GM06990 (cell line): ENCODE measurements at regions not wholly inside any gene's neighbourhood (a gene's known extent, or its start where the extent isn't known, plus 50 kb on each side); places are given as distances from the start of the nearest gene placed in this dataset.
A peak's percentile ranks its signal among the peaks of the same experiment; 100 is the strongest.

Experiments
- DNase-seq: peaks from one replicate; pipeline ENCODE4 v3.0.0-alpha.2; 2011; ENCODE audit not compliant: insufficient read length; ENCODE audit errors: extremely low read depth
- H3K27me3 ChIP-seq: replicated peaks from 2 replicates; pipeline ENCODE4 v1.6.0; 2011; ENCODE audit warnings: low read length; ENCODE audit not compliant: control insufficient read depth, insufficient read depth
- H3K36me3 ChIP-seq: 2 replicates; pipeline ENCODE4 v1.5.1; 2011; ENCODE audit warnings: low read length; ENCODE audit not compliant: control insufficient read depth, insufficient read depth
- H3K4me3 ChIP-seq: replicated peaks from 2 replicates; pipeline ENCODE4 v1.5.1; 2011; ENCODE audit warnings: low read depth, mild to moderate bottlenecking, control low read depth, low read length
- TF ChIP-seq, protein P1 (sequence below): IDR thresholded peaks from 2 replicates; pipeline ENCODE4 v1.5.1; 2011; ENCODE audit warnings: low read length, control low read depth, mild to moderate bottlenecking, inconsistent platforms; ENCODE audit not compliant: insufficient read depth, poor library complexity, severe bottlenecking

DNA sequence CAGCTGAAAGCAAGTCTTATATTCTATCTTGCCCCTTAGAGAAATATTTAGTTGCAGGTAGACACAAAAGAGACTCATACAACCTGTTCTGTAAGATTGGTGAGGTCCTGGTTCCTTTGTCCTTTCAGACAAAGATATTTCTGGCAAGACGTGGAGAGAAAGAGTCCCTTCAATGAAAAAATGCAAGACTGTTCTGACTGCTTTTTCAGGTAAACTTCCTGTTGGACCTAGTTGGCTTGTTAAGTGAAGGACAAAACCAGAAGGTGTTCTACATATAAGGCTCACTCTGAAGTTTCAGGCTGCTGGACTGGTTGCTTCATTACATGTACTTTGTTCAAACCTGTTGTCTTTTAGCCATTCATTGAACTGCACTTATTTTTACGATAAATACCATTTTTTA lies 119.0 kb upstream of the PTPRZ1 start:
- no peaks in the 10 kb centered on the region for H3K27me3 ChIP-seq

DNA sequence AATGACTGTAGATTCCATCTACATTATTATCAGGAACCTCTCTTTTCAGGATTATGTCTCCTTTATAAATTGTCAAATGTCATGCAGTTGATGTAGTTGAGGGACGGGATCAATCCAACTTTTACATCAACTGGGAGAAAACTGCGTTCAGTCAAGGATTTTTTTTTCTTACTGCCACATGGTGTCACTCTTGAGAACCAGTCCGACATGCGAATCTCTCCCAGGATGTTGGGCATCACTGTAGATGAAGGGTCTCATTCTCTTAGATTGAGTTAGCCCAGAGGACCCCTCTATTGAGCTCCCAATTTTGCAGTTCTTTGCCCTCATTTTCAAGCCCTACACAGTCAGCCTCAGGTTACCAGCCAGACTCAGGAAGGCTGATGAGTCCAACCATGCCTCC lies 120.3 kb upstream of the PTPRZ1 start:
- H3K36me3 ChIP-seq = no peaks in the 10 kb centered on the region
- no peak overlapping the region for H3K4me3 ChIP-seq
- TF ChIP-seq, protein P1, sequence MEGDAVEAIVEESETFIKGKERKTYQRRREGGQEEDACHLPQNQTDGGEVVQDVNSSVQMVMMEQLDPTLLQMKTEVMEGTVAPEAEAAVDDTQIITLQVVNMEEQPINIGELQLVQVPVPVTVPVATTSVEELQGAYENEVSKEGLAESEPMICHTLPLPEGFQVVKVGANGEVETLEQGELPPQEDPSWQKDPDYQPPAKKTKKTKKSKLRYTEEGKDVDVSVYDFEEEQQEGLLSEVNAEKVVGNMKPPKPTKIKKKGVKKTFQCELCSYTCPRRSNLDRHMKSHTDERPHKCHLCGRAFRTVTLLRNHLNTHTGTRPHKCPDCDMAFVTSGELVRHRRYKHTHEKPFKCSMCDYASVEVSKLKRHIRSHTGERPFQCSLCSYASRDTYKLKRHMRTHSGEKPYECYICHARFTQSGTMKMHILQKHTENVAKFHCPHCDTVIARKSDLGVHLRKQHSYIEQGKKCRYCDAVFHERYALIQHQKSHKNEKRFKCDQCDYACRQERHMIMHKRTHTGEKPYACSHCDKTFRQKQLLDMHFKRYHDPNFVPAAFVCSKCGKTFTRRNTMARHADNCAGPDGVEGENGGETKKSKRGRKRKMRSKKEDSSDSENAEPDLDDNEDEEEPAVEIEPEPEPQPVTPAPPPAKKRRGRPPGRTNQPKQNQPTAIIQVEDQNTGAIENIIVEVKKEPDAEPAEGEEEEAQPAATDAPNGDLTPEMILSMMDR = peak; percentile 52
- DNase-seq = no peak
- no peaks in the 10 kb centered on the region for H3K27me3 ChIP-seq

More for the DNA sequence above, 119.0 kb upstream of the PTPRZ1 start:
- no peak for DNase-seq
- TF ChIP-seq, protein P1 = no peak
- H3K4me3 ChIP-seq = no peak overlapping the region
- H3K36me3 ChIP-seq = no peaks in the 10 kb centered on the region

DNA sequence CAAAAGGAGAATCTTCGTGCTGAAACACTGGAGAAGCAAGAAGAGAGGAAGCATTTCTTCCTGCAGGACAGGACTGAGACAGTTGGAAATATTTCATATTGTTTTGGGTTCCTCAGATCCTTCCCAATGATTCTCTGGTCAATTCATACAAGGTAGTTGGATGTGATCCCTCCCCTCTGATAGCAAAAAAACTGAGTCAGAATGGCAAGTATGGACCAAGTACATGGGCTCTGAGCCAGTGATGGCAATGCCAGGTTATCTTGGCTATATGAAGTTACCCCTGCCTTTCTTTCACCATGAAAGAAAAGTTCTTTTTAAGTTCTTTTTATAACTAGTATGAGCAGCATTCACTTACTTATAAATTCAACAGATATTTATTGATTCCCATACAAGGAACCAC lies 124.4 kb upstream of the PTPRZ1 start:
- no peak for DNase-seq
- H3K27me3 ChIP-seq = no peaks in the 10 kb centered on the region
- H3K4me3 ChIP-seq = no peak overlapping the region
- TF ChIP-seq, protein P1 = no peak
- no peaks in the 10 kb centered on the region for H3K36me3 ChIP-seq

DNA sequence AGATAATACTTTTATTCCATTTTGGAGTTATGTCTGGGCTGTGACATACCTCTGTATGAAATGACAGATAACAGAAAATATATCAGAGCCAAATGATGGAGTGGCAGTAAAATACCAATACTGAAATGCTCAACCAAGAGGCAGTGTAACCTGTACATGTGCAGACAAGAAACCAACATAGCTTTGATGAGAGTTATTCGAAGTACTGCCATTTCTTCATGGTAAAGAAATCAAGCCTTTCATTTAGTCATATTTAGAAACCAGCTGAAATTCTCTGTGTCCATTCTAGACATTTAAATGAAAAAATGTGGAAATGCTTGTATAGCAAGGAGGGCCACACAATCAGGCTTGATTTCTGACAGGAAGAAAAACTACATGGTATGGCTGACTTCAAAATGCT lies 127.1 kb upstream of the PTPRZ1 start:
- DNase-seq = no peak
- no peaks in the 10 kb centered on the region for H3K27me3 ChIP-seq

DNA sequence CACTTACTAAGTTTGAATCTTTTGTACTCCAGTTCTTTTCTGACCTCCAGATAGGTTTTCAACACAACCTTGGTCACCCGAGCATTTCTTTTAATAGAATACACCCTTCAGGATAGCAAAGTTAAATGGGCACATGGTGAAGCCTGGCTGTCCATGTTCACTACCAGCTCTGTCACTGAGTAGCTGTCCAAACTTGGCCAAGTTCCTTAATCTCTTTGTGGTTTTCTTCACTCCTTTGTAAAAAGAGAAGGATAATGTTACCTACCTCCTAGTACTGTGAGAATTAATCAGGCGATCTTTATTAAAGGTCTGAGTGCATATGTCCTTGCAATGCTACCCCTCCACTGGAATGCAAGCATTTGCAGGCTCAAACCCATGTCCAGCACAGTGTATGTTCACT lies 128.1 kb upstream of the PTPRZ1 start:
- TF ChIP-seq, protein P1 = no peak
- H3K27me3 ChIP-seq = no peaks in the 10 kb centered on the region
- no peaks in the 10 kb centered on the region for H3K36me3 ChIP-seq
- H3K4me3 ChIP-seq = no peak overlapping the region
- DNase-seq = no peak

More for the DNA sequence above, 127.1 kb upstream of the PTPRZ1 start:
- TF ChIP-seq, protein P1 = no peak
- Histone ChIP-seq H3K36me3 (no peaks in the 10 kb centered on the region), H3K4me3 (no peak overlapping the region)

DNA sequence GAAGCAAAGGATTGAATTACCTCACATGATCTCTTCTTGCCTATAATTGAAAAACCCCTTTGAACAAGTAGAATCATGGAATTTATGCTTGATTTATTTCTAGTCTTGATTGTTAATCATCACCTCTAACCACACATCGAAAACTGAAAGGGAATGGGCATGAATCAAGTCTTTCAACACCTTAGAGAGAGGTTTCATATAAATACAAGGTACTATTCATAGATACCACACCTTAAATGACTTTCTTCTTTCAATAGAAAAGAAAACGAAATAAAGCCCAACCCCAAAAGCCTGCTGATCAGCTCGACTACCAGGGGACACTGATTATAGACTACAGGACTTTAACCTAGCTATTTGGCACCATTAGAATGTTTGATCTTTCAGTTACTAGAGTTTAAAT lies 128.6 kb upstream of the PTPRZ1 start:
- Histone ChIP-seq H3K4me3 (no peak overlapping the region), H3K27me3 (no peaks in the 10 kb centered on the region; the same call in 1 of the 2 replicates), H3K36me3 (no peaks in the 10 kb centered on the region)
- TF ChIP-seq, protein P1 = no peak
- DNase-seq = no peak
